ENCODE measurements at regions not wholly inside any gene's neighbourhood (a gene's known extent, or its start where the extent isn't known, plus 50 kb on each side); places are given as distances from the start of the nearest gene placed in this dataset.

- TF ChIP-seq E2F8 (IDR thresholded peaks at IDR 0.05; ENCODE audit: low read depth, partially characterized antibody): no peak
- TF ChIP-seq, protein P1, sequence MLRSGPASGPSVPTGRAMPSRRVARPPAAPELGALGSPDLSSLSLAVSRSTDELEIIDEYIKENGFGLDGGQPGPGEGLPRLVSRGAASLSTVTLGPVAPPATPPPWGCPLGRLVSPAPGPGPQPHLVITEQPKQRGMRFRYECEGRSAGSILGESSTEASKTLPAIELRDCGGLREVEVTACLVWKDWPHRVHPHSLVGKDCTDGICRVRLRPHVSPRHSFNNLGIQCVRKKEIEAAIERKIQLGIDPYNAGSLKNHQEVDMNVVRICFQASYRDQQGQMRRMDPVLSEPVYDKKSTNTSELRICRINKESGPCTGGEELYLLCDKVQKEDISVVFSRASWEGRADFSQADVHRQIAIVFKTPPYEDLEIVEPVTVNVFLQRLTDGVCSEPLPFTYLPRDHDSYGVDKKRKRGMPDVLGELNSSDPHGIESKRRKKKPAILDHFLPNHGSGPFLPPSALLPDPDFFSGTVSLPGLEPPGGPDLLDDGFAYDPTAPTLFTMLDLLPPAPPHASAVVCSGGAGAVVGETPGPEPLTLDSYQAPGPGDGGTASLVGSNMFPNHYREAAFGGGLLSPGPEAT (IDR thresholded peaks at IDR 0.05; ENCODE audit: low read depth): no peak
- no peak for TF ChIP-seq RUNX3 (IDR thresholded peaks at IDR 0.05; ENCODE audit: low read length)
- TF ChIP-seq, protein P2, sequence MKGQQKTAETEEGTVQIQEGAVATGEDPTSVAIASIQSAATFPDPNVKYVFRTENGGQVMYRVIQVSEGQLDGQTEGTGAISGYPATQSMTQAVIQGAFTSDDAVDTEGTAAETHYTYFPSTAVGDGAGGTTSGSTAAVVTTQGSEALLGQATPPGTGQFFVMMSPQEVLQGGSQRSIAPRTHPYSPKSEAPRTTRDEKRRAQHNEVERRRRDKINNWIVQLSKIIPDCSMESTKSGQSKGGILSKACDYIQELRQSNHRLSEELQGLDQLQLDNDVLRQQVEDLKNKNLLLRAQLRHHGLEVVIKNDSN (IDR thresholded peaks at IDR 0.05; ENCODE audit: borderline replicate concordance, extremely low read length, insufficient read depth, low read depth, low read length): no peak
- no peak for TF ChIP-seq BRCA1 (IDR thresholded peaks at IDR 0.05; ENCODE audit: low read depth, low read length)
- no peak for TF ChIP-seq ZNF274 (IDR thresholded peaks at IDR 0.05; ENCODE audit: insufficient read depth, insufficient read length)
These were observed 560.0 kb upstream of the KCND2 start (continued) for GRCh38 chr7:119712886-119713462.

- no peak overlapping the region for H2AFZ ChIP-seq (ENCODE audit: control insufficient read depth, low read depth, low read length)
- CTCF ChIA-PET: no interaction called here
- no peak overlapping the region for H3K4me3 ChIP-seq
- intact Hi-C loops (cut with micrococcal nuclease; ENCODE audit: unreplicated experiment): no loop called here
- SMC1A ChIA-PET (ENCODE audit: uncharacterized antibody, unreplicated experiment): no interaction called here
- WGBS (ENCODE audit: insufficient coverage, insufficient replicate concordance, low lambda C conversion rate, missing lambda C conversion rate): 50% methylated on average over 7 of the region's 7 CpGs
- H3K36me3 ChIP-seq (ENCODE audit: control insufficient read depth in 2 of 2, insufficient read depth in 2 of 2, low read length in 1 of 2): no peaks in the 10 kb centered on the region
- no peak overlapping the region for H3K9ac ChIP-seq (ENCODE audit: control insufficient read depth, insufficient read depth, low read length)
- no peak overlapping the region for H3K27ac ChIP-seq (ENCODE audit: control insufficient read depth, insufficient read depth)
- ATAC-seq (no peak), FAIRE-seq (no peak), DNase-seq (ENCODE audit: low read depth, low spot score) (no peak)
- BruUV-seq (replicated peaks): no TSS peak
- H3K4me1 ChIP-seq (ENCODE audit: control insufficient read depth, insufficient read depth, low read length): no peaks in the 10 kb centered on the region
- RAD21 ChIA-PET (ENCODE audit: unreplicated experiment): no interaction called here
- no peak overlapping the region for H3K4me2 ChIP-seq (ENCODE audit: control insufficient read depth, insufficient read depth)
- no peaks in the 10 kb centered on the region for H3K9me3 ChIP-seq (replicated peaks; ENCODE audit: control insufficient read depth, insufficient read depth, low read length)
- H3K79me2 ChIP-seq (ENCODE audit: control insufficient read depth, insufficient read depth, low read length): no peaks in the 10 kb centered on the region
- POLR2A ChIA-PET: no interaction called here
- in situ Hi-C loops (cut with MboI): no loop called here
- no peaks in the 10 kb centered on the region for H3K27me3 ChIP-seq (replicated peaks in 1 of 2; ENCODE audit: control insufficient read depth in 2 of 2, insufficient read depth in 2 of 2, low read length in 1 of 2)
- no peaks in the 10 kb centered on the region for H4K20me1 ChIP-seq (ENCODE audit: control insufficient read depth, insufficient read depth)
- TF ChIP-seq SUPT20H (IDR thresholded peaks at IDR 0.05; ENCODE audit: borderline replicate concordance, control insufficient read depth, low read depth, low read length): no peak
- TF ChIP-seq BACH1 (IDR thresholded peaks at IDR 0.05; ENCODE audit: borderline replicate concordance): no peak
- no peak for TF ChIP-seq ETV6 (conservative IDR thresholded peaks at IDR 0.05 in 1 of 2, IDR thresholded peaks at IDR 0.05 in 1 of 2; ENCODE audit: borderline replicate concordance in 1 of 2, low read depth in 1 of 2)
- TF ChIP-seq RCOR1 (conservative IDR thresholded peaks at IDR 0.05; ENCODE audit: low read depth, low read length): no peak
- TF ChIP-seq, protein P3, sequence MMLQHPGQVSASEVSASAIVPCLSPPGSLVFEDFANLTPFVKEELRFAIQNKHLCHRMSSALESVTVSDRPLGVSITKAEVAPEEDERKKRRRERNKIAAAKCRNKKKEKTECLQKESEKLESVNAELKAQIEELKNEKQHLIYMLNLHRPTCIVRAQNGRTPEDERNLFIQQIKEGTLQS (IDR thresholded peaks at IDR 0.05; ENCODE audit: borderline replicate concordance, extremely low read depth, low read depth, low read length): no peak
- TF ChIP-seq EED (IDR thresholded peaks at IDR 0.05; ENCODE audit: low read depth): no peak
- no peak for TF ChIP-seq NFXL1 (IDR thresholded peaks at IDR 0.05; ENCODE audit: borderline replicate concordance)
These were observed 559.4 kb upstream of the KCND2 start for GRCh38 chr7:119713606-119714005.
